ENCODE measurements at regions not wholly inside any gene's neighbourhood (a gene's known extent, or its start where the extent isn't known, plus 50 kb on each side); places are given as distances from the start of the nearest gene placed in this dataset.
A peak's percentile ranks its signal among the peaks of the same experiment; 100 is the strongest.

GRCh38 chr22:49218142-49218541, 609.5 kb downstream of the BRD1 start:
- DNase-seq (ENCODE audit: low read depth in 4 of 4, low spot score in 2 of 4): no peak

- DNase-seq (ENCODE audit: low read depth in 4 of 4, low spot score in 2 of 4): no peak
These were observed 611.1 kb downstream of the BRD1 start for GRCh38 chr22:49216579-49216978.

GRCh38 chr22:49215840-49216239, 611.8 kb downstream of the BRD1 start:
- DNase-seq (ENCODE audit: low read depth in 4 of 4, low spot score in 2 of 4): no peak

GRCh38 chr22:49214976-49215375, 612.7 kb downstream of the BRD1 start:
- DNase-seq (ENCODE audit: low read depth in 4 of 4, low spot score in 2 of 4): no peak

GRCh38 chr22:49213731-49214352, 613.8 kb downstream of the BRD1 start:
- DNase-seq (ENCODE audit: low read depth in 4 of 4, low spot score in 2 of 4): no peak

GRCh38 chr22:49212466-49212865, 615.2 kb downstream of the BRD1 start:
- no peak for DNase-seq (ENCODE audit: low read depth in 4 of 4, low spot score in 2 of 4)

- no peak for DNase-seq (ENCODE audit: low read depth in 4 of 4, low spot score in 2 of 4)
These were observed 615.7 kb downstream of the BRD1 start for GRCh38 chr22:49212002-49212401.

GRCh38 chr22:49211176-49211575, 616.5 kb downstream of the BRD1 start:
- no peak for DNase-seq (ENCODE audit: low read depth in 4 of 4, low spot score in 2 of 4)

- DNase-seq (ENCODE audit: low read depth in 4 of 4, low spot score in 2 of 4): no peak
These were observed 617.1 kb downstream of the BRD1 start for GRCh38 chr22:49210606-49211005.

GRCh38 chr22:49209452-49210195, 618.0 kb downstream of the BRD1 start:
- DNase-seq (ENCODE audit: low read depth in 4 of 4, low spot score in 2 of 4): peak in 1 of 4 donors; percentile 10

- DNase-seq (ENCODE audit: low read depth in 4 of 4, low spot score in 2 of 4): peak in 3 of 4 donors; percentile 13 to 48 (median 18)
These were observed 618.9 kb downstream of the BRD1 start for GRCh38 chr22:49208768-49209252.

- no peak for DNase-seq (ENCODE audit: low read depth in 4 of 4, low spot score in 2 of 4)
These were observed 619.7 kb downstream of the BRD1 start for GRCh38 chr22:49208004-49208402.

- no peak for DNase-seq (ENCODE audit: low read depth in 4 of 4, low spot score in 2 of 4)
These were observed 620.4 kb downstream of the BRD1 start for GRCh38 chr22:49207008-49208003.

- DNase-seq (ENCODE audit: low read depth in 4 of 4, low spot score in 2 of 4): no peak
These were observed 621.4 kb downstream of the BRD1 start for GRCh38 chr22:49206281-49206680.

GRCh38 chr22:49205483-49205800, 622.2 kb downstream of the BRD1 start:
- DNase-seq (ENCODE audit: low read depth in 4 of 4, low spot score in 2 of 4): no peak

GRCh38 chr22:49204599-49205482, 622.8 kb downstream of the BRD1 start:
- DNase-seq (ENCODE audit: low read depth in 4 of 4, low spot score in 2 of 4): no peak

GRCh38 chr22:49203859-49204598, 623.6 kb downstream of the BRD1 start:
- no peak for DNase-seq (ENCODE audit: low read depth in 4 of 4, low spot score in 2 of 4)

- DNase-seq (ENCODE audit: low read depth in 4 of 4, low spot score in 2 of 4): no peak
These were observed 624.4 kb downstream of the BRD1 start for GRCh38 chr22:49203091-49203858.

GRCh38 chr22:49202226-49202625, 625.4 kb downstream of the BRD1 start:
- no peak for DNase-seq (ENCODE audit: low read depth in 4 of 4, low spot score in 2 of 4)

Data from left renal cortex interstitium (tissue), 4 donors.